GM21423 (cell line): ENCODE measurements at regions not wholly inside any gene's neighbourhood (a gene's known extent, or its start where the extent isn't known, plus 50 kb on each side); places are given as distances from the start of the nearest gene placed in this dataset.

Experiments used
- ATAC-seq: cut with Tn5 transposase; IDR thresholded peaks from one replicate; pipeline ENCODE4 v1.9.1; 2021; ENCODE audit warnings: mild to moderate bottlenecking, moderate library complexity; ENCODE audit not compliant: unreplicated experiment

DNA sequence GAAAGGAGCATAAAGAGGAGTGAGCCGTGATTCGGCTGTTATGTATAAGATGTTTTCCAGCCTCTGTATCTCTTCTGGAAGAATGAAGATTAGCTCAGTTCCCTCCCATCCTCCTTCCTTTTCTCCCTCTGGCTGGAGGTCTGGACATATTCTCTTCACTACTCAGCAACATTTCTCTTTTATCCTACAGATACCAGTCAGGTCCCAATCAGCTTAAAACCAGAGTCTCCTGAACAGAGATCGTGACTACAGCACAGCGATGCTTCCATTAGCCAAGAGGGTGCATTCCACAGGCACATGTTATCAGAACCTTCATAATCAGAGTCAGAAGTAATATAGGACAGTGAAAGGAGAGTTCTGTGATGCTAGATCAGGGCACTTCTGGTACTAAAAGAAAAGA, 133.9 kb upstream of the SOX4 start:
- ATAC-seq: no peak

- ATAC-seq: no peak
These were observed 131.6 kb upstream of the SOX4 start for GRCh38 chr6:21461844-21462518.

DNA sequence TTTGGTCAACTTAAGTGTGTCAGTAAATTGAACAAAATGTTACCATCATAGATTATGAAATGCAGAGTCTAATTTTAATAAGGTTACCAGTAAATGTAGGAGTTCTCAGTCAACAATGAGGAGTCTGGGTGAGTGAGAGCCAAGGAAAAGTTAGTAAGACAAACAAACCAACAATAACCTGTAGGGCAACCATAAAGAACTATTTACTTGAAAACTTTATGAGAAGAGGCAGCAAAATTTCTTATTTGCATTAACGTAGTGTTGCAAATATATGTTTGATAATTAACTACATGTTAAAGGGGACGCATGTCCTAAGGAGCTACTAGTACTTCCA, 131.1 kb upstream of the SOX4 start:
- no peak for ATAC-seq

DNA sequence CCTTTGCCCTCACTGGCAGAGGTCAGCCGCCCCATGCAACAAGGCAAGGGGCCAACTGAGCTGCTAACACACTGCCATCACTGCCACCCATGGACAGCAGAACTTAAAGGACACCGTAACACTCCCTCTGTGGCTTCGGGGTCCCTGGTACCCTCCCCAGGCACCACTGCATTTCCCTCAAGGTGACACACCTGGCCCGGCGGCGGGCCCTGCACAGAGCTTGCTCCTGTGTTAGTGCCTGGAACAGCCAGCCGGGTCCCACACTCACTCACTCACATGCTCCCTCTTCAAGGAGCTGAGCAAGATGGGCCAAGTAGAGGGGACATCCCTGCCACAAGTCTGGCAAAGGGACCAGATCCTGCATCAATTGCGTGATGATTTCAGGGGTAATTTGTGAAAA, 126.5 kb upstream of the SOX4 start:
- ATAC-seq: no peak

DNA sequence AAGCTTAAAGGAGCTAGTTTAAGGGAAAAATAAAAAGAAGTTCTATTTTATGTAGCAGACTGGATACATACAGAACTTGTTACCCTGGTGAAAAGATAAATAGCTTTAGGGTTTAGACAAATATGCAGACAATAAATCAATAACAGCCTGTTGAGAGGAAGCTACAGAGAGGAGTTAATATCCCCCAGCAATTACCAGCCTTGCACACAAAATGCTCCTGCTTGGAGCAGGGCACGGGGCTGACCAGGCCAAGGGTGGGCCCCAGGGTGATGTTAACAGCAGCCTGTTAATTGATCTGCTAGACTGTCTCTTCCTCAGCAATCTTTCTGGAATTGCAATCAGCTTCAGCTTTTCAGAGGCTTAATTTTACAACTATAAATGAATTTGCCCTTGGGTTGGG, 125.1 kb upstream of the SOX4 start:
- ATAC-seq: no peak

GRCh38 chr6:21469213-21469612, 124.3 kb upstream of the SOX4 start:
- ATAC-seq: no peak

DNA sequence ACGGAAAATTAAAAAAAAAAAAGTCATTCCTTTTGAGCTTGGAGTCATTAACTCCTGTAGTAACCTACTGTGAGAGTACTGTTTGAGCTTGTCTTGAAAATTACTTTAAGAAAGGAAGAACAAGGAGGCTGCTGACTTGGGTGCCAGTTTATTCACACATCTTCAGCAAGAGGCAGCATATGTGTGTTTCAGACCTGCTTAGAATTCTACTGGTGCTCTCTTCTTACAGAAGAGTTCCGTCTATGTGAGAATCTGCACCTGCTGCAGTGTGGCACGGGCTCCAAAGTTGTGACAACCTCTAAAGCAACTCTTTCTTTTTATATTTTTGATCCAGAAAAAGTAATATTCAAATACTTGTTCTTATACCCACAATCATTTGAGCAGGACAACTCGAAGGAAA, 117.4 kb upstream of the SOX4 start:
- ATAC-seq: no peak

DNA sequence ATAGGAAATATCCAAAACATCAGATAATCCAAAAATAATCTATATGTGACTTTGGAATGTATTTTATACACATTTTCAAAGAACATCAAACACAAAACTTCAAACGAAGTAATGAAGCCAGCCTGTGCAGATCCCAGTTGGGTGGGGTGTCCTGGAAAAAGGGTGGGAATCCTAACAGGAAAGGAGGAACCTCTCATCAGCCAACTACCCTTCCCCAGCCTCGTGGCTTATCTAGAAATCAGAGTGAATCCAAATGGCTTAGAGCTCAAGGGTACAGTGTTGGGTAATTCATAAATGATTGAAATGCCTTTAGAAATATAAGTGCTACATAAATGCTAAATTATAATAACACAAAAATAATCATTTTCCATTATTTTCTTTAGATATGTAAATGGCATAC, 115.1 kb upstream of the SOX4 start:
- ATAC-seq: no peak

DNA sequence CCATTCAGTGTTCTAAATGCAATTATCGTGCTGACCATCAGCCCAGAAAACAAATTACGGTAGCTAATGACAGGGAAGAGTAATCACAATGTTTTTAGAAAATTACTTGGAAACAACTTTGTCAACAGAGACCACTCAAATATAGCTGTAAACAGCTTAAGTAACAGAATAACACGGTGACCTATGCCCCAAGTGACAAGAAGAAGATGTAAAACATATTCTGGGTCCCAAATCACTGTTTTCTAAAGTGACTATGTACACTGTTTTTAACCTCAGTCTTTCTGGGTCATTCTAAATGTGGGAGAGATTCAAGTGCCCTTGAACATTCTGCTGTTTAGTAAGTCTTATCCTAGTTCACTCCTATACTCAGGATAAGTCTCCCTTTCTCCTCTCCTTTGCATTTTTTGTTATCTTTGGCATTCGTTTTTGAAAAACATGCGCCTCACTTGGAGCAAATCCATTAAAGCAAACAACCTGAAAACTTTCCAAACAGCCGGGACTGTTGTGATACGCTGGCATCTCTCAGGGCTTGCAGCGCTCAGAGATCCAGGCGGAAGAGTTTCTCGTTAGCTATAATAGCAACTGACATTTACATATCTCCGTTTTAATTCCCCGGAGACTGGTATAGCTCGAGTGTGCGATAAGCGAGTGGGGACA, 114.5 kb upstream of the SOX4 start:
- ATAC-seq: no peak

DNA sequence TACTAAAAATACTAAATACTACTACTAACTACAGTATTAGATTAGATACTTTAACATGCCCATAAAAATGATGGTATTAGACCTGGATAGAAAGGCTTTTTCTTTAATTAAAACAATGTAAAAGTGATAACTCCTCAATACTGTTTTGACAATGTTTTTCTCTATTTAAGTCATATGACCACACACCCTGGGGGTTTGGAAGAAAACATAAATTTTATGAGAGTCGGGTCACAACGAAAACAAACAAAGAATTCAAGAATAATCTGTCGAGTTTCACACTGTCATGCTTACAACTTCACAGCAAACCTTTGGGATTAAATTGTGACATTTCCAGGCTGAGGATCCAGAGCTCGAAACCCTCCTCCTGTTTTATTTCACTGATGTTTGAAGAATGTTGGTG, 107.4 kb upstream of the SOX4 start:
- no peak for ATAC-seq

DNA sequence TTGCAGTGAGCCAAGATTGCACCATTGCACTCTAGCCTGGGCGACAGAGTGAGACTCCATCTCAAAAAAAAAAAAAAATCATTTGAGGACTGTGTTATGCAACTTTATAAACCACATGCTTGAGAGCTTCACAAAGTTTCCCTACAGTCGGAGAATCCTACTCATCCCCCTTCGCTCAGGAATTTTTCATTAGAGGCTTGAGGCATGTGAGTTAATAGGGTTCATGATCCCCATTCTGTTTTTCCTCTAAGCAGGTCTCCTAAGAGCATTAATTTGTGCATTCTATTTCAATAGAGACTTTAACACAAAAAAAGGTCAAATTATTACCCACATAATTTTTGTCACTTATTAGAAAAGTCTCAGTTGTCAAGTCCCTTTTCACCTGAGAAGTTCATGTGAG, 103.7 kb upstream of the SOX4 start:
- ATAC-seq: no peak

- no peak for ATAC-seq
These were observed 101.6 kb upstream of the SOX4 start for GRCh38 chr6:21491955-21492354.

DNA sequence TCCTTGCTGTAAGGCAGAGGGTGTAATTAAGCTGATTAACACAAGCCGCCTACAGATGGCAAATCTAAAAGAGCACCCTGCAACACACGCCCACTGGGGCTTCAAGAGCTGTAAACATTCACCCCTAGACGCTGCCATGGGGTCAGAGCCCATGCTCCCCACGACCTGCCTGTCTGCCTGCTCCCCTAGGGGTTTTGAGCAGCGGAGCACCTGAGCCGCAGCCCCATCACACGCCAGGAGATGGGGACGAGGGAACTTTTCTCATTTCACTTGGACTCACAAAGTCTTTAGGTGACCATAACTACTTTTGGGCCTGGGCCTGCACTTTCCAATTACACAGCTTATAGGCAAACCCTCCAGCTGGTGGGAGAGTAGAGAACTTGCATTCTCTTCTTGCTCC, 99.0 kb upstream of the SOX4 start:
- no peak for ATAC-seq

- no peak for ATAC-seq
These were observed 97.4 kb upstream of the SOX4 start for GRCh38 chr6:21496196-21496595.

- ATAC-seq: no peak
These were observed 96.8 kb upstream of the SOX4 start for GRCh38 chr6:21496706-21497105.

DNA sequence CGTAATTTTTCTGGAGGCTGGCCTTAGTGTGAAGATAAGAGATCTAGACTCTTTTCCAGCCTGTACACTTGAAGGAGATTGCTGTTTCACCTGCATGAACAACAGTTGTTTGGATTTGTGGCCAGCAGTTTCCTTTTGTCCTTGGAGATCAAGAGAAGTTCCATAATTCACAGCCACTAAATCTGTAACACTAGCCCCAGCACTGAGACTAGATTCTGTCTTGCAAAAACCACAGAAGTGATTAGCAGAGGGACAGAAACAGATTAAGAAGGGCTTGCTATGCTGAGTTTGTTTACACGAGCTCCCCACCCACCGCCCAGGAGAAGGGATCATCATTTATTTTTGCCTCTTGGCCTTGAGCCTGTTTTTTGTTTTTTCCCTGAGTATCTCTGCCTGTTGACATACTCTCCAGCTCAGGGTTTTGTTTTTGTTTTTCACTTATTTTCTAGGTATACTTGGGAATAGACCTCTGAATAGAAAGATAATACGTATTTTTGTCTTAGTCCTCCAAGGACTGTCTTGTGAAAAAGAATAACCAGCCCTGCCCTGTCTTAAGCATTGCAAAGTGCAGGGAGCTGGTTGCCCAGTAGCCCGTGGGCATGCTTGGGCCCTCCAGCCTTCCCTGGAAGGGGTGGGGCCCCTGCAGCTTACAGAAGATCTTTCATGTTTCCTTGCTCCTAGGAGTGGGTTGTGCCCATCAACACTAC, 93.1 kb upstream of the SOX4 start:
- ATAC-seq: no peak

DNA sequence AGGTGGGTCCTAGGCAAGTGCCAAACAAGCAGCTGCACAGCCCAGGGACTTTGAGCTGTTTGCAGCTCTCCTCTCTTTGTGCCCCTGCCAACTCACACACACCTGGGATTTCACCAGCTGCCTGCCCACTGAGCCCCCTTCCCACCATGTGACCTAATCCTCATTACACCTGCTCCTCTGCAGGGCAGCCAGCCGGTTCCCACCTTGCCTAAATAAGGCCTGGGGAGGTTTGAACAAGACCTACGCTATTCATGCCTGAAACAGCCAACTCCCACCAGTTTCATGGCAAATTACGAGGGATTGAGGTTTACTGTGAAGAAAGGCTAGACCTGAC, 92.6 kb upstream of the SOX4 start:
- no peak for ATAC-seq

GRCh38 chr6:21501815-21502214, 91.7 kb upstream of the SOX4 start:
- no peak for ATAC-seq

GRCh38 chr6:21502682-21503081, 90.9 kb upstream of the SOX4 start:
- no peak for ATAC-seq

- no peak for ATAC-seq
These were observed 88.8 kb upstream of the SOX4 start for GRCh38 chr6:21504790-21505189.

DNA sequence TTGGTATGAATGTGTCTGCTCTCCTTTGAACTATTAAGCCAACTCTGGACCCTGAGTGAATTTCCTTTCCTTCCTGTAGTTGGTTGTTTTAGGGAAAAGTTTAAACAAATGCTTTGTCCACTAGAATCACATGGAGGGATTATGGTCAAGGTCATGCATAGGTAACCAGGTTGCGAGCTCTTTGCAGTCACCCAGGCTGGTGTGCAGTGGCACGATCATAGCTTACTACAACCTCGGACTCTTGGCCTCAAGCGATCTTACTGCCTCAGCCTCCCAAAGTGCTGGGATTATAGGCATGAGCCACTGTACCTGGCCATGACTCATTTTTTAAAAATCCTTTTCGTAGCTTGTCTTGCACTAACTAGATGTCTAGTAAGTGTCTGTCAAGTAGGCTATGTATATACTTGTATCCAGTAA, 88.0 kb upstream of the SOX4 start:
- ATAC-seq: no peak

DNA sequence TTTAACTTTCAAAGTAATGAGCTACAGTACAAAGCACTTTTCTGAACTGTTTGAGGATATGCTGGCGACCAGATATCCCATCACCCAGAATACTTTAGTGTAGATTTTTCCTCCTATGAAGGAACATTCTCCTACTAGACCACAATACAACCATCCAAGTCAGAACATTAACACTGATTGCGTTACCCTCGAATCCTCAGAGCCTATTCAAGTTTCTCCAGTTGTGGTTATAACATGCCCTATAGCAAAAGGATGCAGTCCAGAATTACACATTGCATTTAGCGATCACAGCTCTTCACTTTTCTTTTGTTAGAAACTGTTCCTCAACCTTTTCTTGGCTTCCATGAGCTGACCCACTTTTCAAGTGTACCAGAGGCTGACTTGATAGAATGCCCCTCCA, 87.4 kb upstream of the SOX4 start:
- no peak for ATAC-seq

DNA sequence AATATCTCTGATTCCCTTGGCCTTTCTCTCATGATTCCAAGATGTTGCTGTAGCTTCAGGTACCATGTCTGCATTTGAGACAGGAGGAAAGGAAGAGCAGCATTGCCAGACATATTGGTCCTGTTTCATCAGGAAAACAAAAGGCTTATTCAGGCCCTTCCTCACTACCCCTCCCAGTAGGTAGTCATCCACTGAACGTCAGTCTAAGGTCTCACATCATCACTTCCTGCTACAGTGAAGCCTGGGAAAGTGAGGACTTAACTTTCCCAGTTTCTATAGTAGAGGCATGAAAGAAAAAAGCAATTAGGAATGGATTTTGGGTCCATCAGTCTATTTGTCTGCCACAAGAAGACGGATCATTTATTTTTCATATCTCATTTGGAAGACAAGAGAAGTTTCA, 85.7 kb upstream of the SOX4 start:
- ATAC-seq: no peak
